Endothelial cell of umbilical vein (primary cell): ENCODE measurements at regions not wholly inside any gene's neighbourhood (a gene's known extent, or its start where the extent isn't known, plus 50 kb on each side); places are given as distances from the start of the nearest gene placed in this dataset.

Experiments used
- BruUV-seq: library from RNA; stranded (reverse); fragments of 400-500 nt; replicated peaks from 2 replicates; lab custom pipeline; 2021; lab: Mats Ljungman, UMichigan
- CTCF ChIA-PET: fragments of 300-600, 350-600 bp; sonication (Branson Sonifier 250); formaldehyde crosslinking; loops from one replicate; lab custom pipeline; 2021; ENCODE audit warnings: antibody characterized with exemption, inconsistent platforms; lab: Charles Lee
- POLR2A ChIA-PET: fragments of 300-600, 350-600 bp; sonication (Branson Sonifier 250); formaldehyde crosslinking; loops from one replicate; lab custom pipeline; 2021; ENCODE audit warnings: antibody characterized with exemption, inconsistent platforms; lab: Charles Lee
- DNase-seq: peaks from one replicate; pipeline ENCODE4 v3.0.0-alpha.2; 2011; ENCODE audit warnings: low read depth, low spot score
- FAIRE-seq: peaks from 2 replicates; lab custom pipeline; 2011; peaks lifted over from hg19 to GRCh38; lab: Jason Lieb, UNC
- H2AFZ ChIP-seq: 2 replicates; pipeline ENCODE4 v1.6.0; 2012; ENCODE audit warnings: low read depth, low read length, control low read depth, inconsistent platforms
- H3K27ac ChIP-seq: 2 replicates; pipeline ENCODE4 v1.5.1; 2011; ENCODE audit warnings: low read depth, mild to moderate bottlenecking, control low read depth, low read length, moderate library complexity; ENCODE audit not compliant: insufficient read depth
- H3K27me3 ChIP-seq, 2 experiments: 2 replicates each; pipeline versions ENCODE4 v1.6.0 to v1.6.1; 2011; ENCODE audit warnings: low read length in 2 of 2, mixed read lengths in 1 of 2; ENCODE audit not compliant: control insufficient read depth in 2 of 2, insufficient read depth in 2 of 2
- H3K36me3 ChIP-seq, 2 experiments: 2 replicates in 1 of 2; 3 replicates in 1 of 2; pipeline ENCODE4 v1.5.1; 2011; ENCODE audit warnings: low read length in 2 of 2, mild to moderate bottlenecking in 1 of 2, moderate library complexity in 1 of 2; ENCODE audit not compliant: control insufficient read depth in 2 of 2, insufficient read depth in 2 of 2; ENCODE audit errors: extremely low read depth in 1 of 2
- H3K4me1 ChIP-seq: 3 replicates; pipeline ENCODE4 v1.5.1; 2011; ENCODE audit warnings: mild to moderate bottlenecking, low read length; ENCODE audit not compliant: control insufficient read depth, insufficient read depth; ENCODE audit errors: extremely low read depth
- H3K4me2 ChIP-seq: 2 replicates; pipeline ENCODE4 v1.6.1; 2011; ENCODE audit warnings: low read length, control low read depth, mixed read lengths; ENCODE audit not compliant: insufficient read depth
- H3K4me3 ChIP-seq, 3 experiments: fragments of 200-600 bp in 1 of 3; sonication (generic), shearing (Covaris generic) in 1 of 3; replicated peaks in 1 of 3; 2 replicates each; pipeline ENCODE4 v1.5.1; 2011 to 2016; ENCODE audit warnings: control low read depth in 3 of 3, low read length in 3 of 3, mild to moderate bottlenecking in 2 of 3, inconsistent platforms in 1 of 3, low read depth in 1 of 3, moderate library complexity in 1 of 3; ENCODE audit not compliant: insufficient read depth in 1 of 3
- H3K79me2 ChIP-seq: 2 replicates; pipeline ENCODE4 v1.6.0; 2012; ENCODE audit warnings: low read length, inconsistent platforms; ENCODE audit not compliant: control insufficient read depth, insufficient read depth
- H3K9ac ChIP-seq: replicated peaks from 2 replicates; pipeline ENCODE3; 2011; ENCODE audit warnings: low read length, control low read depth; ENCODE audit not compliant: insufficient read depth; ENCODE audit errors: extremely low read depth
- H3K9me1 ChIP-seq: replicated peaks from 3 replicates; pipeline ENCODE4 v1.6.0; 2011; ENCODE audit warnings: mild to moderate bottlenecking, low read length; ENCODE audit not compliant: control insufficient read depth, insufficient read depth; ENCODE audit errors: extremely low read depth
- H3K9me3 ChIP-seq: replicated peaks from 2 replicates; pipeline ENCODE4 v1.5.1; 2012; ENCODE audit warnings: low read length, inconsistent platforms; ENCODE audit not compliant: control insufficient read depth, insufficient read depth
- H4K20me1 ChIP-seq: replicated peaks from 2 replicates; pipeline ENCODE3; 2011; ENCODE audit warnings: mild to moderate bottlenecking, low read length; ENCODE audit not compliant: control insufficient read depth, insufficient read depth; ENCODE audit errors: extremely low read depth
- CTCF ChIP-seq, 2 donors: IDR thresholded peaks; 1 replicate in 1 of 2; 2 replicates in 1 of 2; pipeline ENCODE4 v1.5.1; 2011; ENCODE audit warnings: low read length in 2 of 2, mild to moderate bottlenecking in 2 of 2, moderate library complexity in 2 of 2, control low read depth in 1 of 2, inconsistent platforms in 1 of 2, low read depth in 1 of 2; ENCODE audit not compliant: insufficient read depth in 1 of 2; ENCODE audit errors: extremely low read depth in 1 of 2
- EZH2 ChIP-seq: IDR thresholded peaks from 2 replicates; pipeline ENCODE4 v1.6.1; 2012; ENCODE audit warnings: borderline replicate concordance, low read depth, mild to moderate bottlenecking, moderate library complexity, low read length, inconsistent platforms; ENCODE audit not compliant: severe bottlenecking
- FOS ChIP-seq: IDR thresholded peaks from 2 replicates; pipeline ENCODE4 v1.6.1; 2011; ENCODE audit warnings: mild to moderate bottlenecking, low read length, moderate library complexity, borderline replicate concordance; ENCODE audit not compliant: insufficient read depth
- GATA2 ChIP-seq: IDR thresholded peaks from 2 replicates; pipeline ENCODE4 v1.7.0; 2011; ENCODE audit warnings: low read depth, mild to moderate bottlenecking, moderate library complexity, mixed read lengths, low read length; ENCODE audit not compliant: insufficient read length, insufficient read depth
- JUN ChIP-seq: IDR thresholded peaks from 2 replicates; pipeline ENCODE4 v1.6.1; 2011; ENCODE audit warnings: borderline replicate concordance, low read depth; ENCODE audit not compliant: insufficient read length, insufficient read depth
- MAX ChIP-seq: IDR thresholded peaks from 2 replicates; pipeline ENCODE4 v1.6.1; 2011; ENCODE audit not compliant: insufficient read depth, insufficient read length
- MYC ChIP-seq: IDR thresholded peaks from one replicate; pipeline ENCODE4 v1.6.1; 2011; ENCODE audit warnings: mild to moderate bottlenecking, low read depth, low read length
- POLR2A ChIP-seq: IDR thresholded peaks from 2 replicates; pipeline ENCODE4 v1.6.1; 2012; ENCODE audit warnings: low read depth, mild to moderate bottlenecking, control low read depth, low read length
- POLR2AphosphoS5 ChIP-seq: IDR thresholded peaks from 2 replicates; pipeline ENCODE4 v1.6.1; 2012; ENCODE audit warnings: low read depth, mild to moderate bottlenecking, control low read depth, low read length, moderate library complexity; ENCODE audit not compliant: insufficient read depth
- dilution Hi-C: fragments of 300-500 bp; cut with MboI; formaldehyde crosslinking; loops from one replicate; pipeline ENCODE4 v1.15.0; 2019; ENCODE audit warnings: low sequenced_read_pairs; ENCODE audit not compliant: extremely low pct_ligation_motif_present
- intact Hi-C: fragments of 100-400 bp; cut with micrococcal nuclease; formaldehyde crosslinking; loops from one replicate; pipeline ENCODE4 v1.10.0; 2022

GRCh38 chr6:14501240-14501639 is 383.7 kb downstream of the CD83 start:
- intact Hi-C loops (no loop called here), dilution Hi-C loops (no loop called here)
- Histone ChIP-seq H3K4me1 (no peaks in the 10 kb centered on the region), H3K27ac (no peak overlapping the region), H3K4me3 (no peak overlapping the region), H2AFZ (no peak overlapping the region), H3K79me2 (no peaks in the 10 kb centered on the region), H3K9me1 (no peaks in the 10 kb centered on the region), H3K9me3 (peaks cover 3% of the 10 kb centered on the region), H3K27me3 (no peaks in the 10 kb centered on the region), H3K9ac (no peak overlapping the region), H3K4me2 (no peak overlapping the region), H4K20me1 (no peaks in the 10 kb centered on the region), H3K36me3 (no peaks in the 10 kb centered on the region)
- POLR2A ChIA-PET: no interaction called here
- DNase-seq: no peak
- no TSS peak for BruUV-seq
- no peak for FAIRE-seq
- CTCF ChIA-PET: no interaction called here
- TF ChIP-seq MAX (no peak), CTCF (IDR thresholded peaks at IDR 0.05; ENCODE audit: extremely low read depth in 1 of 2, insufficient read depth in 1 of 2, low read depth in 1 of 2, low read length in 2 of 2) (no peak), MYC (no peak), JUN (no peak), POLR2AphosphoS5 (no peak), FOS (no peak), EZH2 (no peak), GATA2 (no peak), POLR2A (no peak)
